ENCODE measurements at regions not wholly inside any gene's neighbourhood (a gene's known extent, or its start where the extent isn't known, plus 50 kb on each side); places are given as distances from the start of the nearest gene placed in this dataset.

DNA sequence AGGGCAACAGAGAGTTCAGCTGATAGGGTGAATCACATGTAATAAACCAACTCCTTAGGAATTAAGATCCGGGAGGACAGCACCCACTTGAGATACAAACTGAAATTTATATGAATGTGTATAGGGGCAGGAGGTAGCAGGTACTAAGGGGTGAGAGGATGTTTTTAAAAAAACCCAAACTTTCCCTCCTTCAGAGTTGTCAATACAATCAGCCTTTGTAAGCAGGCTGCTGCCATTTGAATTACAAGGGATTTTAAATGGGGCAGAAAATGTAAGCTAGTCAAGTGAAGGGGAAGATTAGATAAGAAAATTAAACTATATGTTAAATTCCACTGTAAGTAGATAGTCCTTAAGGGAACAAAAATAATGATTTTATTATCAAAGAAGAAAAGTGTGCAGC lies 1239.7 kb upstream of the CELF4 start:
- Histone ChIP-seq H3K36me3 (no peaks in the 10 kb centered on the region), H3K27me3 (no peaks in the 10 kb centered on the region), H3K4me1 (no peaks in the 10 kb centered on the region), H3K4me3 (no peak overlapping the region), H3K9me3 (no peaks in the 10 kb centered on the region), H3K27ac (no peak overlapping the region)
- TF ChIP-seq POLR2A (IDR thresholded peaks at IDR 0.05) (no peak), EP300 (IDR thresholded peaks at IDR 0.05) (no peak)
- TF ChIP-seq, protein P1, sequence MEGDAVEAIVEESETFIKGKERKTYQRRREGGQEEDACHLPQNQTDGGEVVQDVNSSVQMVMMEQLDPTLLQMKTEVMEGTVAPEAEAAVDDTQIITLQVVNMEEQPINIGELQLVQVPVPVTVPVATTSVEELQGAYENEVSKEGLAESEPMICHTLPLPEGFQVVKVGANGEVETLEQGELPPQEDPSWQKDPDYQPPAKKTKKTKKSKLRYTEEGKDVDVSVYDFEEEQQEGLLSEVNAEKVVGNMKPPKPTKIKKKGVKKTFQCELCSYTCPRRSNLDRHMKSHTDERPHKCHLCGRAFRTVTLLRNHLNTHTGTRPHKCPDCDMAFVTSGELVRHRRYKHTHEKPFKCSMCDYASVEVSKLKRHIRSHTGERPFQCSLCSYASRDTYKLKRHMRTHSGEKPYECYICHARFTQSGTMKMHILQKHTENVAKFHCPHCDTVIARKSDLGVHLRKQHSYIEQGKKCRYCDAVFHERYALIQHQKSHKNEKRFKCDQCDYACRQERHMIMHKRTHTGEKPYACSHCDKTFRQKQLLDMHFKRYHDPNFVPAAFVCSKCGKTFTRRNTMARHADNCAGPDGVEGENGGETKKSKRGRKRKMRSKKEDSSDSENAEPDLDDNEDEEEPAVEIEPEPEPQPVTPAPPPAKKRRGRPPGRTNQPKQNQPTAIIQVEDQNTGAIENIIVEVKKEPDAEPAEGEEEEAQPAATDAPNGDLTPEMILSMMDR (IDR thresholded peaks at IDR 0.05): no peak
- no peak for DNase-seq (ENCODE audit: low spot score in 2 of 2)
- WGBS, 2 donors: 47 to 49% methylated on average over 1 of the region's 1 CpG

DNA sequence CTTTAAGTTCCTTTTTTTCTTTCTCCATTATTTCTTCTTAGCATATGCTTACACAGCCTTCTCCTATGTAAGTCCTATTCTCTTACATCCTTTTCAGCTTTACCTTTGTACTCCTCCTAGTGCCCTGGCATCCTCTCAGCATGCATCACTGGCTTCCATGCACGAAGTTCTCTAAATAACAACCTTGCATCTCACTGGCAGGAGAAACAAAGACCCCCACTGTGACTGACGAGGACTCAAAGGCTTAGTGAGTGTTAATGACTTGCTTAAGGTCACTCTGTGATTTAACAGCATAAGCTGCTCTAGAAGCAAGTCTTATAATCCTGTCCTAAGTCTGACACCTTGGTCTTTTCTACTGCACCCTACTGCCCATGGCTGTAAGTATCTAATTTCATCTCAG lies 1236.0 kb upstream of the CELF4 start:
- no peaks in the 10 kb centered on the region for H3K9me3 ChIP-seq
- no peaks in the 10 kb centered on the region for H3K4me1 ChIP-seq
- no peak overlapping the region for H3K27ac ChIP-seq
- H3K36me3 ChIP-seq: no peaks in the 10 kb centered on the region
- H3K27me3 ChIP-seq: no peaks in the 10 kb centered on the region
- 24 to 41% methylated on average over 2 of the region's 2 CpGs for WGBS, 2 donors
- DNase-seq (ENCODE audit: low spot score in 2 of 2): no peak
- no peak for TF ChIP-seq EP300 (IDR thresholded peaks at IDR 0.05)
- TF ChIP-seq, protein P1 (IDR thresholded peaks at IDR 0.05): no peak
- no peak for TF ChIP-seq POLR2A (IDR thresholded peaks at IDR 0.05)
- H3K4me3 ChIP-seq: no peak overlapping the region

DNA sequence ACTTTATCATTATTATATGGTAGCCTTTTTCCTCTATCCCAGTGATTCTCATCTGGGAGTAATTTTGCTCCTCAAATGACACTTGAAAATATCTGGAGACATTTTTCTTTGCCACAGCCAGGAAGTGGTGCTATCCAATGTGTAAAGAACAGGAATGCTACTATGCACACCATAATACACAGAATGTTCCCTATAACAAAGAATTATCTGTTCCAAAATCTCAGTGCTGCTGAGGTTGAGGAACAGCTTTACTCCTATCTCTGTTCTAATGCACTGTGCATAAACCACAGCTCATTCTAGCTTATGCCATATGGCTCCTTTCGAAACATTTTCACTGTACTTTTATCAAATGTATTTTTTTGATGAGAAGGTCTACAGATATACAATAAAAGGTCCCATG lies 1231.2 kb upstream of the CELF4 start:
- no peak for DNase-seq (ENCODE audit: low spot score in 2 of 2)
- Histone ChIP-seq H3K9me3 (no peaks in the 10 kb centered on the region), H3K4me1 (no peaks in the 10 kb centered on the region), H3K27me3 (no peaks in the 10 kb centered on the region), H3K36me3 (no peaks in the 10 kb centered on the region), H3K4me3 (no peak overlapping the region), H3K27ac (no peak overlapping the region)
- 91 to 95% methylated on average over 1 of the region's 1 CpG for WGBS, 2 donors
- TF ChIP-seq EP300 (IDR thresholded peaks at IDR 0.05): no peak
- TF ChIP-seq, protein P1 (IDR thresholded peaks at IDR 0.05): no peak
- no peak for TF ChIP-seq POLR2A (IDR thresholded peaks at IDR 0.05)

DNA sequence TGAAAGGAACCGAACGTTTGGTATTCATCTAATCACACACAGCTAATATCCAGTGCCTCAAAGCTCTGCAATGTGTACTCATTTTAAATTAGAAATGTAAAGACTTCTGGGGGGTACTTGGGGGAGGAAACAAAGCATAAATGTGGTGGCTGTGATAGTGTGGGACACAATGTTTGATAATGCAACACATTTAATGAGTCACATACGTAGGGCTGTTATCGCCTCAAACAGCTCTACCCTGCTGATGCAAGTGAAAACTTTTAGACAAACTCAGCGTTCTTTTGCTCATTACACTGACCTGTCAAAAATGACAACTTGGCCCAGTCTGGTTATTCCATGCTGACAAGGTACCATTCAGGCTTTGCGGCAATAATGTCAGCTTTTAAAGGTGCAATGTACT lies 1227.1 kb upstream of the CELF4 start:
- WGBS, 2 donors: 88 to 90% methylated on average over 6 of the region's 6 CpGs
- Histone ChIP-seq H3K27ac (no peak overlapping the region), H3K4me3 (no peak overlapping the region), H3K36me3 (no peaks in the 10 kb centered on the region), H3K27me3 (no peaks in the 10 kb centered on the region), H3K9me3 (no peaks in the 10 kb centered on the region), H3K4me1 (no peaks in the 10 kb centered on the region)
- DNase-seq (ENCODE audit: low spot score in 2 of 2): no peak
- TF ChIP-seq POLR2A (IDR thresholded peaks at IDR 0.05) (no peak), EP300 (IDR thresholded peaks at IDR 0.05) (no peak)
- TF ChIP-seq, protein P1 (IDR thresholded peaks at IDR 0.05): no peak

DNA sequence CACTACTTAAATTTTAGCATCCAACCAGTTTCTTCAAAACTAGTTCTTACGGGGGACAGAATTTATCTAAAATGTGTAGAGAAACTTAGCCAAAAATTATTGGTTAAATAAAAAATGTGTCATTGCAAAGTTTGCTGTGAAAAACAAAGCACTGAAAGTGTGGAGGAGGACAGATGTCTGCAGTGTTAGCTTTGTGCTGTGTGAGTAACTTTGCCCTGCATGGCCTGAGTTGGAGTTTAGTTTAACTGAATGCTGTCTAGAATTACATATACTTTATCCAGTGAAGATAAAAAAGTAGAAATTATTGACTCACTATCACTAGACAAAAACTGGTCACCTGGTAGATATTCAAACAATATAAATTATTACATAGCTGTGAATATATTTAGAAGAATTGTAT lies 1225.2 kb upstream of the CELF4 start:
- no peaks in the 10 kb centered on the region for H3K36me3 ChIP-seq
- WGBS, 2 donors: 81 to 89% methylated on average over 1 of the region's 1 CpG
- H3K9me3 ChIP-seq: no peaks in the 10 kb centered on the region
- H3K27ac ChIP-seq: no peak overlapping the region
- H3K27me3 ChIP-seq: no peaks in the 10 kb centered on the region
- no peaks in the 10 kb centered on the region for H3K4me1 ChIP-seq
- DNase-seq (ENCODE audit: low spot score in 2 of 2): no peak
- no peak overlapping the region for H3K4me3 ChIP-seq
- TF ChIP-seq EP300 (IDR thresholded peaks at IDR 0.05) (no peak), POLR2A (IDR thresholded peaks at IDR 0.05) (no peak)
- TF ChIP-seq, protein P1 (IDR thresholded peaks at IDR 0.05): no peak
